ENCODE measurements at regions not wholly inside any gene's neighbourhood (a gene's known extent, or its start where the extent isn't known, plus 50 kb on each side); places are given as distances from the start of the nearest gene placed in this dataset.

DNA sequence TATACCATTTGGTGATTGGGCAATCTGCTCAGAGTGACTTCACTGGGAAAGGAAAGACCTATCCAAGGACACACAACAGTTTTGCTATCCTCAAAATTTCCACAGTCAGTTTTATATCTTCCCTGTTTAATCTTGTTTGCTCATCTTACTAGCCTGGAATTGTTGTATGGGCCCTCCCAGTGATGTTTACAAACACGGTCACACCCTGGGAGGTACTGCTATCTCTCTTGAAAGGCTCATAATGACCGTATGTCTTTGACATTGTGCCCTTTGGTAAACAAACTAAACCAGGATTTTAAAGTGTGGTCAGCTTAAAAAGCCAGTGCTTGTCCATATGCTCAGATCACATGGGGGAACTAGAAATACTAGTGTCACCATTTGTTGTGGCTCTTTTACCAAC, 277.0 kb downstream of the CDH2 start:
- FAIRE-seq: no peak

DNA sequence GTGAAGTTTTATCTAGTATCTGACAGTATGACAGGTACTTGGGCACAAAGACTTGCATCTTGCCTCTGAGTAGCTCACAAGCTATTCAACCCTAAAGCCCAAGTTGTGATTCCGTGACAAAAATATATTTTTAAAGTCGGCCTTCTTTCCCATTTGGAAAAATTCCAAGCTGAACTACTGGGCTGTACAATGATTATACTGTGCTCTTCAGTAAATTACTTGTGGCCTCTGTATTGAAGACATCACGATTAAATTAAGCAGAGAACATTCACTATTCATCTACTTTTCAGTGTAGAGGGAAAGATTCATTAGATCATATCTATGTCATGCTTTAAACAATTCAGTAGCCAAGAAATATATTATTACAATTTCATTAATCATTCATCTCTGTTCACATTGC, 282.2 kb downstream of the CDH2 start:
- DNase-seq (ENCODE audit: insufficient read length, low spot score): no peak

More for the DNA sequence above, 277.0 kb downstream of the CDH2 start:
- DNase-seq (ENCODE audit: insufficient read length, low spot score): no peak

DNA sequence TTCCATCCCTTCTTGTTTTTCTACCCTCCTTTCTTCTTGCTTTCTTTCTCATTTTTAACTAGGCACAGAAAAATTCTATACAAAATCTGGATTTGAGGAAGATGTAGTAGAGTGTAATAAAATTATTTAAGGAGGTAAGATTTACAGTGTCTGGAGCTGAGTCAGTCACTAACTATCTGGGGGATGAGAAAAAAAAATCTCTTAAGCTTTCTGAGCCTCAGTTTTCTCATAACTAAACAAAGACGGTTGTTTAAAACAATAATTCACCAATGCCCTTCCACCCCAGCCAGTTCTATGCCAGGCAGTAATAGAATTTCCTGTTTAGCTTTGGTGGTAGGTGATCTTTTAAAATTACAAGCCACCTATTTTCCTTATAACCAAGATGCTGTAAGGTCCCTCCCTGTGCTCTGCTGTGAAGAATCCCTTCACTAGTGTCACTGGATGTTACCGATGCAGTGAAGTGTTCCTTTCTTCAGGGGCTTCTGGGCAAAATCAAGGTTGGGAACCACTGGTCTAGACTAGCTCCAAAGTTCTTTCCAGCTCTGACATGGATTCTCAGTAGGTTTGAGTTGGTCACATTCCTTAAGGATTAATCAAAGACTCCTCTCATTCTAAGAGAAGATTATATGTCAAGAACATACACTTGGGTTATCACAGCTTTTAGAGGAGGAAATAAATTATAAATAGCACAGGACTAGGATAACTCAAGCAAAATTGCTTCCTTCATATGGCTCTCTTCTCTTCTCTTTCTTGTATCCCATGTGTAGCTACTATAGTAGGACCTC, 289.0 kb downstream of the CDH2 start:
- DNase-seq (ENCODE audit: insufficient read length, low spot score): peak; percentile 1
- no peak for FAIRE-seq

More for the DNA sequence above, 282.2 kb downstream of the CDH2 start:
- FAIRE-seq: no peak

DNA sequence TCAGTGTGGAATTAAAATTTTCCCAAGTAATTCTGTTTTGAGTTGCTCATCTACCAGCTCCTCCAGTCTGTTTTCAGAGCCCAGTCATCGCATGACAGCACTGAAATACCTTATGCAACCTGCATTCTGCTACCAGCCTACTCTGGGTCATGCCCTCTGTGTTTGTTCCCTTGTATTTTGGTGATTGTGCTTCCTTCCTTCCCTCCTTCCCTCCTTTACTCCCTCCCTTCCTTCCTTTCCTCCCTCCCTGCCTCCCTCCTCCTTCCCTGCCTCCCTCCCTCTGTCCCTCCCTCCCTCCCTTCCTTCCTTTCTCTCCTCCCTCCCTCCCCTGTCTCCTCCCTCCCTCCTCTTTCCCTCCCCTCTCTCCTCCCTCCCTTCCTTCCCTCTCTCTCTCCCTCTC, 289.6 kb downstream of the CDH2 start:
- FAIRE-seq: peak; percentile 46
- peak; percentile 4 for DNase-seq (ENCODE audit: insufficient read length, low spot score)

DNA sequence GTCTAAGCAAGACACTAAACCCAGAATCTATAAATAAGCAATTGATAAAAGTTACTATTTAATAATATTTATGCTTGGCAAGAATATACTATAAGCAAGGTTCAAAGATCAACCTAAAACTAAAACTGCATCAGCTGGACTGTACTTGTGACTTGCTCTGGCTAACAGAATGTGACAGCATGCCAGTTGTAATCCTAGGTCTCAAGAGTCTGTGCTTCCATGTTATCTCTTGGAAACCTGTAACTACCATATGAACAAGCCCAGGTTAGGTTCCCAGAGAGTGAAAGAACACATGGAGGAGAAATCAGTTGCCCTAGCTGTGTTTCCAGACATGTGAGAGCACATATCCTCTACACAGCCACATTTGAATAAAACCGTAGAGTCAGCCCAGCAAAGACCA, 297.4 kb downstream of the CDH2 start:
- DNase-seq (ENCODE audit: insufficient read length, low spot score) (no peak), FAIRE-seq (no peak)

DNA sequence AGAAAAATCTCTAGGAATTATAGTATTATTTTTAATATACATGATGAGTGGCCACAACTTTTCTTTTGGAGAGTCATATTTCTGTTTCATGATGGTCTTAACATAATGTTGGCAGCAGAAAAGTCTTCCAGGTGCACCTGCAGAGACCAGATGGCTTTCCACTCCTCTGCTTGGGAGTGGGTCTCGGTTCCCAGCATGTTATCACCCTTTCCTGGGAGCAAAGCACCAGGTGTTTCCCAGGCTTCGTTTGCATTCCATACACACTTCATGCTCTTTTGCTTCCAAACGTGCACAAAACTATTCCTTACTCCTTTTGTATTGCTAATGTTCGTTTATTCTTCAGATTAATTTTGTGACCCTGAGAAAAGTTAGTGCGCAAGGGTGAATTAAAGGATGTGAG, 305.2 kb downstream of the CDH2 start:
- FAIRE-seq: no peak
- DNase-seq (ENCODE audit: insufficient read length, low spot score): no peak

DNA sequence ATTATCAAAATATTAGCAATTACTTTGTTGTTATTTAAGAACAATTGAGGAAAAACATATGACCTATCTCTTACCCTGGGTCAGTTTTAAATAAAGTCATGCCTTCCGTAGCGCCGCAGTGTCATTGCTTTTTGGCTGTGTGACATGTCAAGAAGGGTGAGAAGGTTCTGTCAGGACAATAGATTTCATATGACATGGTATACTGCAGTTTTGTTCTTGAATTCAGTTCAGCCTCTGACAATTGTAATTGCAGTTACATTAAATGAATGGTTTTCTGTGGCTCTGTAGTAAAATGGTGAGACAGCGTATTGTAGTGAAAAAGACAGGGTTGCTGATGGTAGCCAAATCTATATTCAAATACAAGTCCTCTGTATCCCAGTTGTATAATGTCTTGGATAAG, 307.2 kb downstream of the CDH2 start:
- FAIRE-seq (no peak), DNase-seq (ENCODE audit: insufficient read length, low spot score) (no peak)

DNA sequence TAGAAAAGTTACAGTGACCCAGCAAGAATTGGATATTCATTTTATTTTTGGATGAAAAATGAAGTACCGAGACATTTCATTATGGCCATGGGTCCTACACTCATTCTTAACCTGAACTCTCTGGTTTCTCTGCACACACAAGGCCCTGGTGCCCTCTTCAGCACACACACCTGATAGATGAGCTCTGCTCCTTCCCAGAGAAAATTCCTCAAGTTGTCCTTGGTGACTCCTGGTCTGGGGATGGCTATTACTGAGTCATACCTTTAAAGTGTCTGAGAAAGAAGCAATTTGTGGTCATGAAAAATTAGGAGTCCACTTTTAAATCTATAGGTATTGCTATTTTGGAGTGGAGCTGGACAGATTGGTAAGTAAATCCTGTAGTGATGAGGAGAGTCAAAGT, 311.5 kb downstream of the CDH2 start:
- FAIRE-seq: no peak
- no peak for DNase-seq (ENCODE audit: insufficient read length, low spot score)

DNA sequence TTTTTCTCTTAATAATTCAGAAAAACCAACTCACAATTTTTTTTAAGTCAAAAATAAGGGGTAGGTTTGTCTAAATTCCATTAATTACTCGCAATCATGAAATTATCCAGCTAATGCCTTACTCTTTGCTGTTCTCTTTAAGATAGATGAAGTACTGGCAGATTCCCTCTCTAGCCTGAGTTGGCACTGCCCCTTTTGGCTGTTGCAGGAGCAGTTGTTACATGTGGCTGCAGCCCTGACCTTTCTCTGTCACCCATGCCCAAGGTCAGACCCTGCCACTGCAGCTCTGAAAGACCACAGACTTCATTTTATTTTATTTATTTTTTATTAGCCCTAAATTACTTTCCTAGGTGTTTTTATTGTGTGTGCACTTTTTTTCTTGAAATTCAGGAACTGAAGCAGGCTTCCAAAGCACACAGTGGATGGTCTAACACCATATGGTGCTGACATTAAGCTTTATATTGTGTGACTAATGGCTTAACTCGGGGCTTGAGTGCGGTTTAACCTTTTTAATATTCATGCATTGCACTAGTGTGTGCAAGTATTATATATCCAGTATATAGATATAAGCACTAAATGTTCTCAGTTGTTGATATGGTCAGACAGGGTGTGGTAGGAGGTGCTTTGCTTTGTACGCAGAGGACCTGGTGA, 313.0 kb downstream of the CDH2 start:
- DNase-seq (ENCODE audit: insufficient read length, low spot score) (no peak), FAIRE-seq (no peak)

DNA sequence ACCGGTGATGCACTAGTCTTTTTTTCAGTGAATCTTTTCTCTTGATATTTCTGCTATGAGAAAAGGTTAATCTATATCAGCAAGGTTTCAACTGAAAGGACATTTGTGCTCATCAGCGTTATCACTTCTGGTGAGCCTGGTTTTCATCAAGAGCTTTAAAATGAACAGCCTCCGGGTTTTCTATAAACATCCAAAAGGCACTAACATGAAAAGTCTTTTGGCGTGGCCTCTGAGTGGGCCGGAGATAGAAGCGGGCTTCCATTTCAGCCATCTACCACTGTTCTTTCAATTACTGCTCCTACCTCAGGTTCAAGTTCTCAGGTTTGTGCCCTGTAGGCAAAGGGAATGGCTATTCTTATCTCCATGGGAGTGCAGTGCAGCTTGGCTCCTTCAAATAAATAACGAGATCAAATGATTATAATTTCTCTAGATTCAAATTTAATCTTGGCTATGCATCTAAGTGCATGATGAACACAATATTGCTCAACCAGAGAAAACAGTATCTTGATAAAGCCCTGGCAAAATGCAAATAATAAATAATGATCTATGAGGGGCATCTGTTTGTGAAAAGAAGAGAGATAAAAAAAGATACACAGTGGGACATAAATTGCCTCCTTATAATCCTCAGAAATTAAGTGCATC, 314.8 kb downstream of the CDH2 start:
- FAIRE-seq: no peak

DNA sequence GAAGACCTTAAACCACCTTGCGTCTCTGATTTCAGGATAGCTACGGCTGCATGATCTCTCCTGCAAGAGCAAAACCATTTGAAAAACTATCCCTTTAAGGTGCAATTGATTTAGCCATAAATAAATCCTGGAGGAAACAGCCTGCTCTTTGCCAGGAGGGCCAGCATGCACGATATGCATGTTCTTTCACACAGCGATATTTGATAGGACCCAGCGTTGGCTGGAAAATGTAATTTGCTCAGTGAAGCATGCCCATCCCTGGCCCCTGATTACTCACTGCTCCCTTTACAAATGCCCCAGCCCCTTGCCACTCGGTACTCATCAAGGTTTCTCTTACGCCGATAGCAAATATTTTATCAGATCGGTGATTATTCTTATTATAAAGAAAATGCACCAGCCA, 315.4 kb downstream of the CDH2 start:
- FAIRE-seq (no peak), DNase-seq (ENCODE audit: insufficient read length, low spot score) (no peak)

More for the DNA sequence above, 314.8 kb downstream of the CDH2 start:
- no peak for DNase-seq (ENCODE audit: insufficient read length, low spot score)

DNA sequence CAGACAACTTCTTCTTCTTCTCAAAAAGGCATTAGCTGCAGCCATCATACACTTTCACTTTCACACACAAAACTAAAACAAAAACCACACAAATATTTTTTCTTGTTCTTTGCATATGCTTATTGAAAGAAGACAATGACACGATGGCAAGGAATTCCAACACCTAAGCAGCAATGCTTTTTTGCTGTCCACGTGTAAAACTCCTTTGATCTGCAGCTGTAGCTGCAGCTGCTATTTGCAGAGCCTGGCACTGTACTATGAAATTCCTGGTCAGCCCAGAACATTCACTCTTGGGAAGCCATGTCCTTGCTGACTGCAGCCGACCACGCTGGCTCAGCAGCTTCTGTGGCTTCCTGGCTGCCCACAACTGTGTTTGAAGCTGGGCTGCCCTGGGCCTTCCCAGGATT, 316.2 kb downstream of the CDH2 start:
- DNase-seq (ENCODE audit: insufficient read length, low spot score): no peak
- no peak for FAIRE-seq

DNA sequence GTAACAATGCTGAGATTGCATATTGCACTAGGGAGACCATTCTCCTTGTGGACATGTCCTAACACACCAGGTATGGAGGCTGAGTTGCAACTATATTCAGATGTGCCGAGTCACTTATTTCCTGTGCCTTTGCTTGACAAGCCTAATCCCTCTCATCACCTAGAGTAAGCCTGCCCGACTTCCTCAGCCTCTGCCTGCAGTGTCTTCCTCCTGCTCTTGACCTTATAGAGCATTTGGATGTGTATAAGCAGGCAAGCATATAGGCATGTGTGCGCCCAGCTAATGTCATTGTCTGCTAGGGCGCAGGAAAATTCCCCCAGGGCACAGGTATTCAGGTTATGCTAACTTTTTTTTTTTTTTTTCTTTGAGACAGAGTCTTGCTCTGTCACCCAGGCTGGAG, 316.9 kb downstream of the CDH2 start:
- DNase-seq (ENCODE audit: insufficient read length, low spot score) (no peak), FAIRE-seq (no peak)

DNA sequence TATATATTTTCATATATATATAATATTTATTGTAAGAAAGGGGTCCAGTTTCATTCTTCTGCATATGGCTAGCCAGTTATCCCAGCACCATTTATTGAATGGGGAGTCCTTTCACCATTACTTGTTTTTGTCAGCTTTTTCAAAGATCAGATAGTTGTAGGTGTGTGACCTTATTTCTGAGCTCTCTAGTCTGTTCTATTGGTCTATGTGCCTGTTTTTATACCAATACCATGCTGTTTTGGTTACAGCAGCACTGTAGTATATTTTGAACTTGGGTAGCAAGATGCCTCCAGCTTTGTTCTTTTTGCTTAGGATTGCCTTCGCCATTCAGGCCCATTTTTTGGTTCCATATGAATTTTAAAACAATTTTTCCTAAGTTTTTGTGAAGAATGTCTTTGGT, 320.1 kb downstream of the CDH2 start:
- DNase-seq (ENCODE audit: insufficient read length, low spot score) (no peak), FAIRE-seq (no peak)

DNA sequence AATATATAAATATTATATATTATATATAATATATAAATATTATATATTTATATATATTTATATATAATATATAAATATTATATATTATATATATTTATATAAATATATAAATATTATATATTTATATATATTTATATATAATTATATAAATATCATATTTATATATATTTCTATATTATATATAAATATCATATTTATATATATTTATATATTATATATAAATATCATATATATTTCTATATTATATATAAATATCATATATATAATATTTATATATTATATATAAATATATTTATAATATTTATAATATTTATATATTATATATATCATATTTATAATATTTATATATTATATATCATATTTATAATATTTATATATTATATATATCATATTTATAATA, 321.4 kb downstream of the CDH2 start:
- DNase-seq (ENCODE audit: insufficient read length, low spot score) (no peak), FAIRE-seq (no peak)

DNA sequence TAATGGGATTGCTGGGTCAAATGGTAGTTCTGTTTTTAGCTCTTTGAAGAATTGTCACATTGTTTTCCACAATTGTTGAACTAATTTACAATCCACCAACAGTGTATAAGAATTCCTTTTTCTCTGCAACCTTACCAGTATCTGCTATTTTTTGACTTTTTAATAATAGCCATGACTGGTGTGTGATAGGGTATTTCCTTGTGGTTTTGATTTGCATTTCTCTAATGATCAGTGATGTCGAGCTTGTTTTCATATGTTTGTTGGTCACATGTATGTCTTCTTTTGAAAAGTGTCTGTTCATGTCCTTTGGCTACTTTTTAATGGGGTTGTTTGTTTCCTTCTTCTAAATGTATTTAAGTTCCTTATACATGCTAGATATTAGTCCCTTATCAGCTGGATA, 322.3 kb downstream of the CDH2 start:
- FAIRE-seq: no peak
- no peak for DNase-seq (ENCODE audit: insufficient read length, low spot score)

DNA sequence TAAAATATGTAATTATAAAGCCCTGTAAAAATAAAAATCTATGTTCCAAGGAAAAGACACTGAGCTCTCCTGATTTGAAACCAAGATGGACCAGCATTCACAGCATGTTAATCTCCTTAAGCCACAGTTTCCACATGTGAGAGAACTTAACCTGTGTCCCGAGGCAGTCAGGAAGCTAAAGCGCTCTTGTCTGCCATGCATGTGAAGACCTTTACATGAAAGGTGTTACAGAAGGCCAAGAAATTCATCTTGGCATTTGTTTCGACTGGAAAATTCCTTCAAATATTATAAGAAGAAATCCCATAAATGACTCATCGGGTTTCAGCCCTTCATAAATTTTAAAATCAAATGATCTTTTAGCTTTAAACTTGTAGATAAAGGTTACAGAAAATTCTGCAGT, 328.6 kb downstream of the CDH2 start:
- DNase-seq (ENCODE audit: insufficient read length, low spot score) (no peak), FAIRE-seq (no peak)

DNA sequence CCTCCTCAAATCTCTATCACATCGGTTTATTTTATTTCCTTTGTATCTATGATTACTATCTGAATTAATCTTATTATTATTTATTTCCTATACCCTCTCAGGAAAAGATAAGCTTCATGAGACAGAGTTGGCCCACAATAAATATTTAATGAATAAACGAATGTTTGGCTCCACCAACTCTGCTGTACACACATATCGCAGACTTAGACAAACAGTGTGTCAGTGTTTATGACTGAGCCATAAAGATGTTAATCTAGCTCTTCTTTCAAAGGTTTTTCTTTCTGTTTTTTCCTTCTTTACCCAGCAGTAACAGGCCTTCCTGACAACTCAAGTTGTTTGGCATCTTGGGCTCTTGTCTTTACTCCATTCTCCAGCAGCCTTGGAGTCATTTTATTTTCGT, 329.5 kb downstream of the CDH2 start:
- FAIRE-seq (no peak), DNase-seq (ENCODE audit: insufficient read length, low spot score) (no peak)

DNA sequence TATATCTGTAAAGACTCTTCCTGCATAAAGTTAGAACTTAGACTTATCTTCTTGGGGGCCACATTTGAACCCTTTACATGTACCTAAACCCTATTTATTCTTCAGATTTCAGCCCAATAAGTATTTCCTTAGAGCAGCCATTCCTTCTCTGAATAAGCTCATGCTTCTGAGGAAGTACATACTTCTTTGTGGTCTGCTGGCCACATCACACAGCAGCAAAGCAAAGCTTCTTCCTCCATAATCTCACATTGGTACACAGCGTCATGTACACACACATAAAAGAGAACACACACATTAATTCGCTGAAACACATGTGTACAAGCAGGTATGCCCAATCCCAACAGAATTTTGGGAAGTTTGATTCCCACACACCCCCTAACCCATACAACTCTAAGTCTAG, 331.0 kb downstream of the CDH2 start:
- DNase-seq (ENCODE audit: insufficient read length, low spot score): no peak
- no peak for FAIRE-seq

DNA sequence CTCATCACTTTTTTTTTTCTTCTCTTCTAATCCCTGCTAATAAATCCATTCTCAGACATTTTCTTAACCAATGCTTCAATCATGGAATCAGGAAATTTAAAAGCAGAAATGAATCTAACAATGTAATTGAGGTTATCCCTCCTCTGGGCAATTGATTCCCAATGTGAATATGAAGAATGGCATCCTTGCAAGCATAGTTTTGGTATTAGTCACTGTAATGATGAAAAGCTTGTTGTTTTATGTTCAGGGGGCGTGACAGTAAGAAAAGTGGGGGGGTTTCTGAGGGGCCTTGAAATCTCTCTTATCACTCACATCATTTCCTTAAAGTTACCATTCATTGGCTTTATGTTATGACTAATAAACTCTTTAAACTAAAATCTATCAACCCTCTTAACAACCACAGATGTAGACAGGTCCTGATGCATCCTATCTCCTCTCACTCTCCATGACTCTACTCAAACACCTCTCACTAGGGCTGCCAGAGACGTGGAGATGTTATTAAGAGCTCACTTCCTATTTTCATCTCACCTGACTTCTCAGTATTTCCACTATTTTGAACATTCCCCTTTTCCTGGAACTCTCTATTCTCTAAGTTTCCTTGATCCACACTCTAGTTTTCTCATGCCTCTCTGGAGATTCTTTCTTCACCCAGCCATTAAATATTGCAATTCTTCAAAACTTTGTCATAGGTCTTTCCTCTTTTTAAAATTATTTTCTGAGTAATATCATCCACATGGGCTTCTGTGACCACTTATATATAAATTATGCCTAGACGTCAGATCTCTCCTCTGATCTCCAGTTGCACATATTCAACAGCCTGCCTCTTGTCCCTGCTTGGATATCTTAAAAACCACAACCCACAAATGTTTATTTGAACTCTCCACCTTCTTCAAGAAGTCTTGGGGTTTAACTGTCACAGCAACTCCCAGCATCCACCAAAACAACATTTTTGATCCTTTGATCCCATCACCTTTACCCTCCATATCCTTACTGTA, 332.9 kb downstream of the CDH2 start:
- FAIRE-seq (no peak), DNase-seq (ENCODE audit: insufficient read length, low spot score) (no peak)

DNA sequence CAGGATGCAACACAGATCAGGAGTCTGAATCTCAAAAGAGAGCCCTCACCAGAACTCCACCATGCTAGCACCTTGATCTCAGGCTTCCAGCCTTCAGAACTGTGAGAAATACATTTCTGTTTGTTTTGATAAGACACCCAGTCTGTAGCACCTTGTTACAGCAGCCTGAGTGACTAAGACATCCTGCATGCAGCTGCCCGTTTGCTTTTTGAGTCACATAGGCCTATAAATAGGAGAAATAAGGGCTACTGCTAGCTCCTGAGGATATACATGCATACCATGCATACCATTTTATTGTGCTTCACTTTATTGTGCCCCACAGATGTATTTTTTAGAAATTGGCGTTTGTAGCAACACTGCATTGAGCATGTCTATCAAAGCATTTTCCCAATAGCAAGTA, 337.8 kb downstream of the CDH2 start:
- FAIRE-seq: peak; percentile 26
- no peak for DNase-seq (ENCODE audit: insufficient read length, low spot score)

Data from HTR-8/SVneo (cell line).